BE2C (cell line): ENCODE measurements at regions not wholly inside any gene's neighbourhood (a gene's known extent, or its start where the extent isn't known, plus 50 kb on each side); places are given as distances from the start of the nearest gene placed in this dataset.
"Not testable (repeated sequence)": the region's sequence is repeated elsewhere in the genome, so short reads cannot be mapped to it uniquely, and the experiment has no call there.

Experiments used
- DNase-seq: peaks from one replicate; pipeline ENCODE4 v3.0.0-alpha.2; 2020
- H3K27me3 ChIP-seq: fragments of 250-450 bp; sonication (Bioruptor Pico); 2 replicates; pipeline ENCODE4 v1.5.1; 2020; ENCODE audit warnings: mild to moderate bottlenecking
- H3K36me3 ChIP-seq: fragments of 250-450 bp; sonication (Bioruptor Pico); 2 replicates; pipeline ENCODE4 v1.5.1; 2020; ENCODE audit warnings: mild to moderate bottlenecking
- H3K4me1 ChIP-seq: fragments of 250-450 bp; sonication (Bioruptor Pico); 2 replicates; pipeline ENCODE4 v1.5.1; 2020
- H3K4me3 ChIP-seq: 2 replicates; pipeline ENCODE4 v1.5.1; 2011; ENCODE audit warnings: low read depth, low read length
- H3K9me3 ChIP-seq: fragments of 250-450 bp; sonication (Bioruptor Pico); 2 replicates; pipeline ENCODE4 v1.5.1; 2020
- CTCF ChIP-seq: IDR thresholded peaks from 2 replicates; pipeline ENCODE4 v1.5.1; 2012; ENCODE audit warnings: mild to moderate bottlenecking, low read depth, low read length

GRCh38 chr1:87404296-87404695, 75.6 kb downstream of the LMO4 start:
- H3K4me3 ChIP-seq: no peak overlapping the region
- no peaks in the 10 kb centered on the region for H3K4me1 ChIP-seq
- H3K36me3 ChIP-seq: no peaks in the 10 kb centered on the region
- H3K27me3 ChIP-seq: no peaks in the 10 kb centered on the region
- TF ChIP-seq CTCF: no peak
- DNase-seq: no peak
- no peaks in the 10 kb centered on the region for H3K9me3 ChIP-seq

DNA sequence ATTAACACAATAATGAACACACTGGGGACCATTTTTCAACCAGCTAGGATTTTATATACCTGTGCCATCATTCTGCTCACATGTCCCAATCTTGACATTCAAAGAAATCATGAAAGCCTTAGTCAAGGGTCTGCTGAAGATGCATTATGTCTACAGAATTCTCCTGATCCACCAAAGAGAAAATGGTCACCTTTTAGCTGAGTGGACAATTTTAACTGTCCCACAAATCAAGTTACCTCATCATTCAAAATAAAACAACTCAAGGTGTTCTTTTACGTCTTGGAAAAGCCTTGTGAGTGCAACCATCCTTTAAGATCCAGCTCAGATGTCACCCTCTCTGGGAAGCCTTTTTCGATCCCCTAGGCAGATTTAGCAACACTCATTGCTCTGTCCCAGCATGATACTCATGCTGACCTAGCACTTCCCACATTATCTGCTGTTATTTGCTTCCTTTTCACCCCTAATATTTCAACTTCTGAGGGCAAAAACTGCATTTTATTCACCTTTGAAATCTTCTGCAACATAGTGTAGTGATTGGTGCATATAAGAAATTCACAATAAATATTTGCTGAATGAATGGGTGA, 80.1 kb downstream of the LMO4 start:
- no peaks in the 10 kb centered on the region for H3K27me3 ChIP-seq
- H3K4me1 ChIP-seq: no peaks in the 10 kb centered on the region; the same call in 1 of the 2 replicates
- no peaks in the 10 kb centered on the region for H3K9me3 ChIP-seq
- no peak for DNase-seq
- no peak overlapping the region for H3K4me3 ChIP-seq
- TF ChIP-seq CTCF: no peak
- H3K36me3 ChIP-seq: no peaks in the 10 kb centered on the region

- H3K9me3 ChIP-seq: no peaks in the 10 kb centered on the region
- no peaks in the 10 kb centered on the region for H3K27me3 ChIP-seq
- H3K4me3 ChIP-seq: no peak overlapping the region
- no peaks in the 10 kb centered on the region; the same call in 1 of the 2 replicates for H3K4me1 ChIP-seq
- no peak for TF ChIP-seq CTCF
- peak; percentile 53 for DNase-seq
- no peaks in the 10 kb centered on the region for H3K36me3 ChIP-seq
Observed at GRCh38 chr1:87410776-87411480, 82.2 kb downstream of the LMO4 start.

DNA sequence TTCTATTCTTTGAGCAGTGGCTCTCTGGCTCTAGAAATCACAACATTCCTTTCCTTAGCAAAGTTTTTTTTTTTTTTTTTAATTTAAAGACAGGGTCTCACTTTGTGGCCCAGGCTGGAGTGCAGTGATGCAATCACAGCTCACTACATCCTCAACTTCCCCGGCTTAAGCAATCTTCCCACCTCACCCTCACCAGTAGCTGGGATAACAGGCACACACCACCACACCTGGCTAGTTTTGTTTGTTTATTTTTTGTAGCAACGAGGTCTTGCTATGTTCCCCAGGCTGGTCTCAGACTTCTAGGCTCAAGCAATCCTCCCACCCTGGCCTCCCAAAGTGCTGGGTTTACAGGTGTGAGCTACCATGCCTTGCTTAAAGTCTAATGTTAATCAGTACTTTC, 85.2 kb downstream of the LMO4 start:
- not testable (repeated sequence) for H3K9me3 ChIP-seq, DNase-seq, H3K4me1 ChIP-seq, H3K36me3 ChIP-seq, H3K4me3 ChIP-seq, H3K27me3 ChIP-seq

DNA sequence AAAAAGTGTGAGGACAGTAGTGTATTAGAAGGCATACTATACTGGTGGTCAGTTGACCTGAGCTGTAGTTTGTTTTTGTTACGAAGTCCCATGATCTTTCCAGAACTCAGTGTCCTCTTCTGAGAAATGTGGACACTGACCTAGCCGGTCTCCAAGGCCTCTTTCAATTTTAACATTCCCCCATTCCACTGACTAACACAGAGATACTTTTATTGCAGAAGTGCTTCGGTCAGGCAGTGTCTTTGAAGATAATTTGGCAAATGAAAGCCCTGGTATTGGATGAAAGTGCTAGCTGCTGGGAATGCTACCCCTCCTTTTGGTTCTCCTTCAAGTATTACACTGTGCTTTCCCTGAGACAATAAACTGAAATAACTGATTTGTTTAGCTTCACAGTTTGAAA, 89.4 kb downstream of the LMO4 start:
- no peak for DNase-seq
- no peaks in the 10 kb centered on the region for H3K36me3 ChIP-seq
- H3K27me3 ChIP-seq: no peaks in the 10 kb centered on the region
- no peaks in the 10 kb centered on the region for H3K4me1 ChIP-seq
- no peak for TF ChIP-seq CTCF
- no peak overlapping the region for H3K4me3 ChIP-seq
- no peaks in the 10 kb centered on the region for H3K9me3 ChIP-seq

DNA sequence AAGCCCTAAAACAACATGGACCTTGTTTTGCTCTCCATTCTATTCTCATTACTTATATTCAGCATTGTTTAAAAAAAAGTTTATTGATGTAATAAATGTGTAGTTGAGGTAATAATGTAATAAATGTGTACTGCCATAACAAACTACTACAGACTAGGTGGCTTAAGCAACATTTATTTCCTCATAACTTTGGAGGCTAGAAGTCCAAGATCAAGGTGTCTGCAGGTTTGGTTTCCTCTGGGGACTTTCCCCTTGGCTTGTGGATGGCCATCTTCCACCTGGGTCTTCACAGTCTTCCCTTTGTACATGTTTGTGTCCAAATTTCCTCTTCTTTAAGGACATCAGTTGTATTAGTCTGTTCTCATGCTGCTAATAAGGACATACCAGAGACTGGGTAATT, 93.1 kb downstream of the LMO4 start:
- Histone ChIP-seq H3K36me3 (no peaks in the 10 kb centered on the region), H3K27me3 (no peaks in the 10 kb centered on the region), H3K9me3 (no peaks in the 10 kb centered on the region), H3K4me3 (no peak overlapping the region), H3K4me1 (no peaks in the 10 kb centered on the region)
- no peak for TF ChIP-seq CTCF
- DNase-seq: no peak

DNA sequence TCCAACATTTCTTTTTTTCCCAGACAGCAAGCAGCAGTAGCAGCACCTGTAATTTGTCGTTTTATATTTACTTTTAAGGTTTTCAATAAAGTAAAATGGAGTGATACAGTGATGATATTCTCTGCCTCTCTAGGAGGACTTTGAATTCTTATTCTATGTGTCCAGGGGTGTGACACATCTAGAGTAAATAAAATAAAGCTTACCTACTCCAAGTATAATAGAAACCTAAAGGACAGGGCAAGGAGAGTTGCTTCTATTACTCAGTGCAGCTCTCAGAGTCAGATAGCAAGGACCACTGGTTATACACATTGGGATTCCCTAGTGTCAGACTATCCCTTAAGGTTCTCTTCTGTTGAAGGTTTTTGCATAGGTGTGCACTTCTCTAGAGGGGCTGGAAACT, 95.9 kb downstream of the LMO4 start:
- Histone ChIP-seq H3K9me3 (no peaks in the 10 kb centered on the region), H3K4me1 (no peaks in the 10 kb centered on the region), H3K4me3 (no peak overlapping the region), H3K27me3 (no peaks in the 10 kb centered on the region), H3K36me3 (no peaks in the 10 kb centered on the region)
- DNase-seq: no peak
- no peak for TF ChIP-seq CTCF
